ENCODE measurements at regions not wholly inside any gene's neighbourhood (a gene's known extent, or its start where the extent isn't known, plus 50 kb on each side); places are given as distances from the start of the nearest gene placed in this dataset.
"Not testable (repeated sequence)": the region's sequence is repeated elsewhere in the genome, so short reads cannot be mapped to it uniquely, and the experiment has no call there.

- no peak for DNase-seq
Observed at GRCh38 chr5:56311306-56311905, 78.3 kb upstream of the ANKRD55 start.

DNA sequence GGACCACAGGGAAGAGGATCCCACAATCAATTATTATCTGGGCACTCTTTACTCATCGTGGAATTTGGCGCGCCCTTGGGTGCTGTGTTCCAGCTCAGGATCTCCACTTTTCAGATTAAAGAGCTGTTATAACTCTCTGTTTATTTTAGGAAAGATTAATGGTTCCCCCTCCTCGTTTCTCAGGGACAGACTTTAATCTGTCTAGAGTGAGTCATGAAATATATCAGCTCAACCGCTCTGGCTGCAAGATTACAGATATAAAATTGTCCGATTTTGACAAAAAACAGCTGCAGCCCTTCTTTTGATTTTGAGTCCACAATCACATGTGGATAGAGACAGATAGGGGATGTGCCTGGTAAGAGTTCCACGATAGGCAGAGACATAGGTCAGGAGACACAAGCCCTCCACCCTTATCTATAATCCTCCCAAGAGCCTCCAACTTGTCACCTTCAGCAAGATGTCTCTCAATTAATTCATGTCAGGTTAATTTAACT is 77.6 kb upstream of the ANKRD55 start:
- no peak for DNase-seq

- no peak for DNase-seq
Observed at GRCh38 chr5:56309262-56309826, 76.2 kb upstream of the ANKRD55 start.

- no peak for DNase-seq
Observed at GRCh38 chr5:56307714-56308333, 74.7 kb upstream of the ANKRD55 start.

- DNase-seq: no peak
Observed at GRCh38 chr5:56306433-56307150, 73.5 kb upstream of the ANKRD55 start.

DNA sequence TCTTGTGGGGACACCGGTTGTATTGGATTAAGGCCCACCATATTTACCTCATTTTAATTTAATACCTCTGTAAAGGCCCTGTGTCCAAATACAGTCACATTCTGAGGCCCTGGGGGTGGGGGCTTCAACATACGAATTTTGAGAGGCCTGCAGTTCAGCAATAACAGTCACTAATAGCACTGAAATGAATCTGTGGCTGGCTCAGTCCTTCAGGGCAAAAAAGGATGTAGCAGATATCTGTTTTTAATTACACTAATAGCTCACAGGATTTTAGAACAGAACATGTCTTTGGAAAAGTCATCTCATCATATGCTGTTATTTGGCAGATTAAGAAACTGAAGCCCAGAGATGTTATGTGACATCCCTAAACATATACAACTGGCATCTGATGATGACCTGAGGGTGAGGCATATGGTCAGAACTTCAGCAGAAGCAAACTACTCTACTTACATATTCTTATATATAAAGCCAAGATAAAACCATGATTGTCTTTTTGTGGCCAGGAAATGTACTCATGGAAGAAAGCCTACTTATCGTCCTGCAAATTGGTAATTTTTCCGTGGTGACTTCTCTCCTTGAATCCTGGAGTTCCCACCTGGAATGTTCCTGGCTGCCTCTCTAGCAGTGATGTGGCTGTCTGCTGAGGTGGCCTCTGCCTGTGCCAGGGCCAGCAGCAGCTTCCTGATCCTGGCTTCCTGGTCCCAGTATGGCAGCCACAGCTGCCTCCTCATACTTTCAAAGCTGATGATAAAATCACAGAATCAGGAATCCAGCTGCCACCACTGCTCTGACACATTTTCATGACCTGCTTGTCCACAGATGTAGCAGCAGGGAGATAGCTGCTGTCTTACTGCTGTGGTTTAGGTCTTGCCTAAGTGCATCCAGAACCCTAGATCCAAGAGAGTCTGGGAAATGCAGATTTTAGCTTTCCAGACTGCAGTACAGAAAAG is 72.1 kb upstream of the ANKRD55 start:
- no peak for DNase-seq

DNA sequence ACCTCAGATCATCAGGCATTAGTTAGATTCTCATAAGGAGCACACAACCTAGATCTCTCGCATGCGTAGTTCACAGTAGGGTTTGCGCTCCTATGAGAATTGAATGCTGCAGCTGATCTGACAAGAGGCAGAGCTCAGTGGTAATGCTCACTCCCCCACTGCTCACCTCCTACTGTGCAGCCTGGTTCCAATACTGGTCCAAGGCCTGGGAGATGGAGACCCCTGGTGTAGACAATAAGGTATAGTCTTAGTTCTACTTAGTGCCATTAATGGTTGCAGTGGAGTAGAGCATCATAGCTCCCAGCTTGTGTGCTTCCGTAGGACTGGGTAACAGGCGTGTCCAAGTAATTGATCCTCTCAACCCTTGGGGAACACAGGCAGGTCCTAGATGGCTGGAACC is 70.4 kb upstream of the ANKRD55 start:
- no peak for DNase-seq

- DNase-seq: no peak
Observed at GRCh38 chr5:56302027-56302426, 68.9 kb upstream of the ANKRD55 start.

GRCh38 chr5:56301069-56301468 is 67.9 kb upstream of the ANKRD55 start:
- no peak for DNase-seq

GRCh38 chr5:56299212-56299611 is 66.1 kb upstream of the ANKRD55 start:
- DNase-seq: no peak

GRCh38 chr5:56298336-56299090 is 65.4 kb upstream of the ANKRD55 start:
- DNase-seq: no peak

DNA sequence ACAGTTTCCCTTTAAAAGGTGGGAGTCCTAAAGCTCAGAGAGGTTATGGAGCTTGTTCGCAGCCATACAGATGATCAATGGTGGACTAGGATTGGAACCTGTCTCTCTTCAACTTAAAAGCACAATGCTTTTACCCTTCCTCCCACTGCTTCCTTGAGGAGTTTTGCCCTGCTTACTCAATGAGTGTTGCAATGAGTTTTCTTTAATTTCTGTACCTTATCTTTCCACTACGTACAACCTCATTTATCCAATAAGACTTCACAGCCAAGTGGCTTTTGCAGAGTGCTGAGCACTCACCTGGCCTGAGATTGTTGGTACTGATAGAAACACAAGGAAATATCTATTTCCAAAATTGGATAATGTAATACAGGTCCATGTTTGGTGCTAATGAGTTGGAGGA is 64.7 kb upstream of the ANKRD55 start:
- no peak for DNase-seq

DNA sequence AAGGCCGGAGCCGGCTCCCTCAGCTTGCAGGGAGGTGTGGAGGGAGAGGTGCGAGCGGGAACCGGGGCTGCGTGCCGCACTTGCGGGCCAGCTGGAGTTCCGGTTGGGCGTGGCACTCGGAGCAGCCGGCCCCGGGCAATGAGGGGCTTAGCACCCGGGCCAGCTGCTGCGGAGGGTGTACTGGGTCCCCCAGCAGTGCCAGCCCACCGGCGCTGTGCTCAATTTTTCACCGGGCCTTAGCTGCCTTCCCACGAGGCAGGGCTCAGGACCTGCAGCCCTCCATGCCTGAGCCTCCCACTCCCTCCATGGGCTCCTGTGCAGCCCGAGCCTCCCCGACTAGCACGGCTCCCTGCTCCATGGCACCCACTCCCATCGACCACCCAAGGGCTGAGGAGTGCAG is 62.2 kb upstream of the ANKRD55 start:
- DNase-seq: not testable (repeated sequence)

- DNase-seq: no peak
Observed at GRCh38 chr5:56294354-56294753, 61.2 kb upstream of the ANKRD55 start.

- not testable (repeated sequence) for DNase-seq
Observed at GRCh38 chr5:56292874-56293273, 59.7 kb upstream of the ANKRD55 start.

DNA sequence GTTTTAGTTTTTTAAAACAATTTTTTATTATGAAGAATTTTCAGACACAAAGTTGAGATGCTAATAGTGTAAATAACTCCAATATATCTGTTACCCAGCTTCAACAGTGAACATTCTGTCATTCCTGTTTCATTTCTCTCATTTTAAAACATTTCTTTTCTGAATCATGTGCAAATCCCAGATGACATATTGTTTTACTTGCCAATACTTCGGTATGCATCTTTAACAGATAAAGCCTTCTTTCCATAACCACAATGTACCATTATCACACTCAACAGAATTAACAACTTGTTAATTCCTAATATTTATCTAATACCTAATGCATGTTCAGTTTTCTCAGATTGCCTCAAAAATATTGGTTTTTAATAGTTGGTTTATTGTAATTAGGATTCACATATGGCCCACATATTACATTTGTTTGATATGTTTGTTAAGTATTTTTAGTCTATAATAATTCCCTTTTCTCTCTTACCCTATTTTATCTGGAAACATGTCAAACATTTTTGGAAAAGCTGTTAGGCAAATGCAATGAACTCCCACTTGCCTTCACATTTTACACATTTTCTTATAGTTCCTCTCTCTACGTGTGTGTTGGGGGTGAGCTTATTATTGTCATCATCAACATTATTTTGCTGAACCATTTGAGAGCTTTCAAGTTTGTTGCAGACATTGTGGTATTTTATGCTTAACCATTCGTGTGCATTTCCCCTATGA is 58.7 kb upstream of the ANKRD55 start:
- no peak for DNase-seq

DNA sequence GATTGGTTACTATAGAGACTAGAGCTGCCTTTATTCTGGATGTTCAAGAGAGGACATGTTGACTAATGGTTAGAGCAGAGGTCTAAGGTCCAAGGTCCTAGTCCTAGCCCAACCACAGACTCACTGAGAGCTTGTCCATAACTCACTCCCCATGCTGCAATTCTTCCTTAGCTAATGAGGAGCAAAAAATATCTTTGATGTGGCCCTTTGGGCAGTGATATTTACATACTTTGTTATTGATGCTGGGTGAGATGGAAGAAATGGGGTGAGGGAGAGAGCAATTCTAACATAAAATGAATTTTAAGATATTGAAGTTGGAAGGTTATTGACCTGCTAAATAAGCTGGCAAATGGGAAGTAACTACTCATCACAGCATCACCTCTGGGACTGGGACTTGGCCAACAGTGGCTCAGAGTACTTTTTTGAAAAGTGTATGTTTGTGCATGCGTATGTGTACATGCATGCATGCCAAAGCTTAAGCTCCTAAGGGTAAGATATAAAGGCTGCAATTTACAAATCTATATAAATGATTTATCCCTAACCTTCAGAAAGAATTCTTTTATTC is 58.0 kb upstream of the ANKRD55 start:
- no peak for DNase-seq

DNA sequence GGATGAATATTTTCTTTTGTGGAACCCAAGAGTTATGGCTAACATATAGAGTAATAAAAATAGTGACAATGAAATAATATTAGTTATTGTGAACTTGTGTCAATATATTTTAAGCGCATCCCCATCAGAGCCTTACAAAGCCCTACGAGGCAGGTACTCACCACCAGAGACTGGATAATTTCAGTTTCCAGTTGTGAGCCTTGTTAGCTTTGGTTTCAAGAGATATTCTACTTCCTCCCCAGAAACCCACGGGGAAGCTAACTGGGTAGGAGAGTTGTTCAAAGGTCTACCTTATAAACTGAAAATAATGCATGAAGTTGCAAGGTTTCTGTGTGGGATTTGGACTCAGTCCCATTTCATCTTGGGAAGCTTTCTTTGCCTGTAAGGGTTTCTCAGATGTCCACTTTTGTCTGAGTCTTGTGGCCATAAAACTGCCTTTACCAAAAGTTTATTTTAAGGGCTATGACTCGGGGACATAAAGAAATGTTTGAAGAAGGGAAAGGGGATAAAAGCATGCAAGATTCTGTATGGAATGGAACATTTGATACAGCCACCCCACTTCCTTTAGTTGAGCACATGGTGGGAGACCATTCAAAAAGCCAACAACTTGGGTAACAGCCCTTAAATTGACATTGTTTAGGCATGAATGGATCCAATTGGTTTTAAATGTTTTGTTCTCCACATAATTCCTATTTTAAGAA is 57.4 kb upstream of the ANKRD55 start:
- DNase-seq: no peak

DNA sequence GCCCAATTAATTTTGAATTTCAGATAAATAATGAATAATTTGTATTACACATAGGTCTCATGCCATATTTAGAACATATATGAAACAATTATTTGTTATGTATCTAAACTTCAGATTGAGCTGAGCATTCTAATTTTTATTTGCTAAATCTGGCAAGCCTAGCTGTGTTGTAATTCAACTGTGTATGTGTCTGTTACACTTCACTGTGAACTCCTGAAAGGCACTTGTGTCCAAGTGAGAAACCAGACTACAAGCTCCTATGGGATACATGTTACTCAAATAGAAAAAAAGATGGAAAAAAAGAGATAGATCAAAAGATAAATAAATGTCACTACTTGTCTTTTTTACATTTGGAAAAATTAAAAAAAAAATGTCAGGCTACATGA is 56.5 kb upstream of the ANKRD55 start:
- DNase-seq: no peak

- no peak for DNase-seq
Observed at GRCh38 chr5:56288873-56289601, 55.9 kb upstream of the ANKRD55 start.

All from 8988T (cell line).